ENCODE measurements at regions not wholly inside any gene's neighbourhood (a gene's known extent, or its start where the extent isn't known, plus 50 kb on each side); places are given as distances from the start of the nearest gene placed in this dataset.
A peak's percentile ranks its signal among the peaks of the same experiment; 100 is the strongest.
"Not testable (repeated sequence)": the region's sequence is repeated elsewhere in the genome, so short reads cannot be mapped to it uniquely, and the experiment has no call there.

- DNase-seq: no peak
These were observed 840.9 kb downstream of the LTN1 start for GRCh38 chr21:28151758-28152157.

GRCh38 chr21:28150778-28151177 lies 841.9 kb downstream of the LTN1 start:
- no peak for DNase-seq

GRCh38 chr21:28148400-28149064 lies 844.1 kb downstream of the LTN1 start:
- DNase-seq: no peak

GRCh38 chr21:28144653-28145052 lies 848.0 kb downstream of the LTN1 start:
- DNase-seq: no peak

GRCh38 chr21:28144089-28144488 lies 848.6 kb downstream of the LTN1 start:
- no peak for DNase-seq

GRCh38 chr21:28142697-28143096 lies 850.0 kb downstream of the LTN1 start:
- peak in 1 of 2 donors; percentile 25 for DNase-seq

GRCh38 chr21:28138272-28138671 lies 854.4 kb downstream of the LTN1 start:
- no peak for DNase-seq

GRCh38 chr21:28136656-28137255 lies 855.9 kb downstream of the LTN1 start:
- DNase-seq: no peak

GRCh38 chr21:28135646-28136045 lies 857.0 kb downstream of the LTN1 start:
- peak in 1 of 2 donors; percentile 31 for DNase-seq

GRCh38 chr21:28133116-28133515 lies 859.6 kb downstream of the LTN1 start:
- DNase-seq: no peak

GRCh38 chr21:28132713-28133112 lies 860.0 kb downstream of the LTN1 start:
- DNase-seq: no peak

- no peak for DNase-seq
These were observed 865.4 kb downstream of the LTN1 start for GRCh38 chr21:28127175-28127785.

GRCh38 chr21:28126521-28127174 lies 866.0 kb downstream of the LTN1 start:
- DNase-seq: no peak

- DNase-seq: no peak
These were observed 868.1 kb downstream of the LTN1 start for GRCh38 chr21:28124541-28124940.

- no peak for DNase-seq
These were observed 874.1 kb downstream of the LTN1 start for GRCh38 chr21:28118570-28118969.

GRCh38 chr21:28114986-28115385 lies 877.7 kb downstream of the LTN1 start:
- DNase-seq: not testable (repeated sequence)

GRCh38 chr21:28113718-28114117 lies 879.0 kb downstream of the LTN1 start:
- DNase-seq: no peak

- no peak for DNase-seq
These were observed 880.2 kb downstream of the LTN1 start for GRCh38 chr21:28112511-28112910.

- no peak for DNase-seq
These were observed 881.5 kb downstream of the LTN1 start for GRCh38 chr21:28111151-28111619.

- no peak for DNase-seq
These were observed 882.0 kb downstream of the LTN1 start for GRCh38 chr21:28110716-28111115.

GRCh38 chr21:28110074-28110473 lies 882.6 kb downstream of the LTN1 start:
- DNase-seq: no peak

- no peak for DNase-seq
These were observed 886.2 kb downstream of the LTN1 start for GRCh38 chr21:28106370-28106890.

- DNase-seq: no peak
These were observed 888.3 kb downstream of the LTN1 start for GRCh38 chr21:28104346-28104745.

GRCh38 chr21:28100366-28100765 lies 892.3 kb downstream of the LTN1 start:
- no peak for DNase-seq
